ENCODE measurements at regions not wholly inside any gene's neighbourhood (a gene's known extent, or its start where the extent isn't known, plus 50 kb on each side); places are given as distances from the start of the nearest gene placed in this dataset.

DNA sequence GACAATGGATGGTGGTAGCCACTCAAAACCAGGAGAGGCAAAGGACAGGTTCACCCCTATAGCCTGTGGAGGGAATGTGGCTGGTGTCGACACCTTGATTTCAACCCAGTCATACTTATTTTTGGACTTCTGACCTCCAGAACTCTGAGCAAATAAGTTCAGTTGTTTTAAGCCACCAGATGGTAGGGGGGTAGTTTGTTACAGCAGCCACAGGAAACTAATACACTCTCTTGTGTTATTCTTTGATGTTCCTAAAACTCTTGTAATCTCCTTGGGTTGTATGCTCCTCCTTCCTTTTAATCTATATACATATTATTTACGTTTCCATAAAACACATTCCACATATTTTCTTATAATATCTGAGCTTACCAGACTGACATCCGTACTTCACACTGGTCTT lies 65.9 kb downstream of the ZBTB18 start:
- Histone ChIP-seq H2AFZ (replicated peaks) (no peak overlapping the region), H3K27me3 (no peaks in the 10 kb centered on the region), H3K9ac (no peak overlapping the region), H3K79me2 (ENCODE audit: low read depth) (no peaks in the 10 kb centered on the region), H4K20me1 (ENCODE audit: low read depth) (no peaks in the 10 kb centered on the region), H3K36me3 (no peaks in the 10 kb centered on the region), H3K4me2 (no peak overlapping the region), H3F3A (ENCODE audit: low read depth) (no peaks in the 10 kb centered on the region), H3K4me1 (no peaks in the 10 kb centered on the region), H3K4me3 (no peak overlapping the region), H3K9me3 (ENCODE audit: low read depth) (no peaks in the 10 kb centered on the region), H3K27ac (no peak overlapping the region)
- no peak overlapping the region for H3K4me3 Mint-ChIP-seq
- H3K4me1 Mint-ChIP-seq: peaks cover 32% of the 10 kb centered on the region
- H3K27me3 Mint-ChIP-seq (ENCODE audit: insufficient read depth, low read depth): peaks cover 3% of the 10 kb centered on the region
- TF ChIP-seq, protein P1, sequence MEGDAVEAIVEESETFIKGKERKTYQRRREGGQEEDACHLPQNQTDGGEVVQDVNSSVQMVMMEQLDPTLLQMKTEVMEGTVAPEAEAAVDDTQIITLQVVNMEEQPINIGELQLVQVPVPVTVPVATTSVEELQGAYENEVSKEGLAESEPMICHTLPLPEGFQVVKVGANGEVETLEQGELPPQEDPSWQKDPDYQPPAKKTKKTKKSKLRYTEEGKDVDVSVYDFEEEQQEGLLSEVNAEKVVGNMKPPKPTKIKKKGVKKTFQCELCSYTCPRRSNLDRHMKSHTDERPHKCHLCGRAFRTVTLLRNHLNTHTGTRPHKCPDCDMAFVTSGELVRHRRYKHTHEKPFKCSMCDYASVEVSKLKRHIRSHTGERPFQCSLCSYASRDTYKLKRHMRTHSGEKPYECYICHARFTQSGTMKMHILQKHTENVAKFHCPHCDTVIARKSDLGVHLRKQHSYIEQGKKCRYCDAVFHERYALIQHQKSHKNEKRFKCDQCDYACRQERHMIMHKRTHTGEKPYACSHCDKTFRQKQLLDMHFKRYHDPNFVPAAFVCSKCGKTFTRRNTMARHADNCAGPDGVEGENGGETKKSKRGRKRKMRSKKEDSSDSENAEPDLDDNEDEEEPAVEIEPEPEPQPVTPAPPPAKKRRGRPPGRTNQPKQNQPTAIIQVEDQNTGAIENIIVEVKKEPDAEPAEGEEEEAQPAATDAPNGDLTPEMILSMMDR (IDR thresholded peaks at IDR 0.05): no peak
- TF ChIP-seq EZH2phosphoT487 (IDR thresholded peaks at IDR 0.05): no peak
- TF ChIP-seq EZH2 (IDR thresholded peaks at IDR 0.05): no peak
- no peak overlapping the region for H3K27ac Mint-ChIP-seq
- no peak for DNase-seq (ENCODE audit: low spot score)
- no peaks in the 10 kb centered on the region for H3K36me3 Mint-ChIP-seq
- H3K9me3 Mint-ChIP-seq: peaks cover 3% of the 10 kb centered on the region

DNA sequence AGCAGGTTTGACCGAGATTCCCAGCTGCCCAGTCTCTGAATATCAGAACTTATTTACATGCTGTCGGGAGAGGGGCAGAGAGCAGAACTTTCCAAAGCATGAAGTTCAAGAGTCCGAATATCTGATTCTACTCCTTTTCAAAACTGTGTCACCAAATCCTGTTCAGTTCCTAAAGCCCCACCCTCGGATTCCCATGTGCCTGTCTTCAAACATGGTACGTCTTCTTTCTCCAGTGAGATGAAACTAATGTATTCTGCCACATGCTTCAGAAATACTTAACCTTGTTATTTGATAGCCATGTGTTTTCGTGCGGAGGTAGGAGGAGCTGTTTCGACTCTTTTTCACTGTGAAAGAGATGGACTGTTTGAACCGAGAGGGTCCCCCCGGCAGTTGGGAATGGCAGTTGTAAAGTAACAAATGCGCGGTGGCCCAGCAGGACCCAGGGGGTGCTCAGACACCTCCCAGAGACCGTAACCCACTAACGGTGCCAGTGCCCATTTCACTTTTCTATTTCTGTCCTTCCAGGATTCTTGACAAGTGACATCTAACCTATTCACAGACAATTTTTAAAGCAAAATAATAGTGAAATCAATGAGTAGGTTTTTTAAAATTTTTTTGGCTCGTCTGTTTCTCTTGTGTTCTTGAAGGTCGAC lies 67.2 kb downstream of the ZBTB18 start:
- peaks cover 3% of the 10 kb centered on the region for H3K9me3 Mint-ChIP-seq

DNA sequence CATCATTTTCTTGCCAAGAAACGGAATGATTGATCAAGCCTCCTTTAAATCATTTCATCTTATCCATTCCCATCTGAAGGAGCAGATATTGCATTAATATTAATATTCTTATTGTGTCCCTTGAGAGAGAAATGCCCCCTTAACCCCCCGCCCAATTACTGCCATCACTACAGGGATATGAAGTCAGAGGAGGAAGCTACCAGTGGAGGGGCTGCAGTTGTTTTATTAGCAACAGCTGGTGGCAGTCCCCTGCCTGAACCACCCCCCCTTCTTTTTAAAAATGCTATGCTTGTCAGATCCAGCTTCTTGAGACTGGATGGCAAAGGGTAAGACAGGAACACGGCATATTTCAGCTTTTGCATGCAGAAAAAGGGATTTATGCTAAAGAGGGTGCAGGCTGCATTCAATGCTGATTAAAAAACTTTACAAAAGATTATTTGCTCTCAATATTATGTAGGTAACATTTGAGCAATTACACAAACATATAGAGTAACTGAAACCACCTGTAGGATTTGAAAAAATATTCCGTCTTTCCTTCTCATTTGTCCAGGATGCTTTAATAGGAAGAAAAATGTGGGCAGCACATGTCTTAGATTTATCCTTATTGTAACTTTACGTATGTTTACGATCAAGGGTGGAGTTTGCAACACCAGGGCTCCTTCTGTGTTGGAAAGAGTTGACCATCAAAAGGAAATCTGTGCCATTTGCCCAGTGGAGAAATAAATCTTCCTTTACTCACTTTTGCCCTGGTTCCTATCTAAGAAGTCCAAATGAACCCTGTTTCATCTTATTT lies 77.7 kb downstream of the ZBTB18 start:
- peaks cover 11% of the 10 kb centered on the region for H3K4me1 Mint-ChIP-seq
- no peak overlapping the region for H3K9ac ChIP-seq
- H3K4me3 ChIP-seq: no peak overlapping the region
- no peak for DNase-seq (ENCODE audit: low spot score)
- no peak overlapping the region for H2AFZ ChIP-seq (replicated peaks)
- TF ChIP-seq EZH2 (IDR thresholded peaks at IDR 0.05): no peak
- peaks cover 3% of the 10 kb centered on the region for H3K27me3 Mint-ChIP-seq (ENCODE audit: insufficient read depth, low read depth)
- H3K27me3 ChIP-seq: no peaks in the 10 kb centered on the region
- no peaks in the 10 kb centered on the region for H3K9me3 ChIP-seq (ENCODE audit: low read depth)
- peaks cover 6% of the 10 kb centered on the region for H3K9me3 Mint-ChIP-seq
- H3K36me3 Mint-ChIP-seq: no peaks in the 10 kb centered on the region
- no peak overlapping the region for H3K27ac ChIP-seq
- H3K4me3 Mint-ChIP-seq: no peak overlapping the region
- no peaks in the 10 kb centered on the region for H3K36me3 ChIP-seq
- no peaks in the 10 kb centered on the region for H3K79me2 ChIP-seq (ENCODE audit: low read depth)
- H4K20me1 ChIP-seq (ENCODE audit: low read depth): no peaks in the 10 kb centered on the region
- no peak overlapping the region for H3K4me2 ChIP-seq
- no peak overlapping the region for H3K27ac Mint-ChIP-seq
- H3F3A ChIP-seq (ENCODE audit: low read depth): no peaks in the 10 kb centered on the region
- peaks cover 6% of the 10 kb centered on the region for H3K4me1 ChIP-seq

More for the DNA sequence above, 67.2 kb downstream of the ZBTB18 start:
- DNase-seq (ENCODE audit: low spot score): no peak
- no peaks in the 10 kb centered on the region for H4K20me1 ChIP-seq (ENCODE audit: low read depth)
- TF ChIP-seq, protein P1 (IDR thresholded peaks at IDR 0.05): no peak
- TF ChIP-seq EZH2phosphoT487 (IDR thresholded peaks at IDR 0.05): no peak
- TF ChIP-seq EZH2 (IDR thresholded peaks at IDR 0.05): no peak
- H3K27me3 ChIP-seq: no peaks in the 10 kb centered on the region
- no peaks in the 10 kb centered on the region for H3K4me1 ChIP-seq
- H3K79me2 ChIP-seq (ENCODE audit: low read depth): no peaks in the 10 kb centered on the region
- Mint-ChIP-seq H3K4me3 (peak overlapping the region; percentile 57), H3K27me3 (ENCODE audit: insufficient read depth, low read depth) (peaks cover 3% of the 10 kb centered on the region), H3K36me3 (no peaks in the 10 kb centered on the region), H3K4me1 (peaks cover 32% of the 10 kb centered on the region), H3K27ac (no peak overlapping the region)
- no peaks in the 10 kb centered on the region for H3F3A ChIP-seq (ENCODE audit: low read depth)
- no peak overlapping the region for H3K27ac ChIP-seq
- H3K9me3 ChIP-seq (ENCODE audit: low read depth): no peaks in the 10 kb centered on the region
- H3K9ac ChIP-seq: no peak overlapping the region
- H2AFZ ChIP-seq (replicated peaks): no peak overlapping the region
- H3K4me3 ChIP-seq: no peak overlapping the region
- no peak overlapping the region for H3K4me2 ChIP-seq
- H3K36me3 ChIP-seq: no peaks in the 10 kb centered on the region

DNA sequence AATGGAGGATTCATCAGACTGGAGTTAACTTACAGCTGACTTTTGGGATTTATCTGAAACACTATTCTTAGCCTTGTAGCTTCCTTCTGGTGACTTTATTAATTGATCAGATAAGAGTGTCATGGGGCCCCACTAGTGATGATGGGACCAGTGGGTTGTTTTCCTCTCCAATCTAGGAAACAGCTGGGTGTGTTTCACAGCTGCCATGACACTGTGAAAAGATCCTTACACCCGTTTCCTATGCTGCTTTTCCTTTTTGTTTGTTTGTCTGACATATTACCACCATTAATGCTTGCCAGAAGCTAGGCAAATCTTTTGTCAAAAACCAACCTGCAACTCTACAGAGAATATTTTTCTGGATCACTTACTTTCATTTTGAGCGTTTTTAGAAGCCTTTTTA lies 86.2 kb downstream of the ZBTB18 start:
- no peaks in the 10 kb centered on the region for H3K79me2 ChIP-seq (ENCODE audit: low read depth)
- TF ChIP-seq EZH2phosphoT487 (IDR thresholded peaks at IDR 0.05) (no peak), EZH2 (IDR thresholded peaks at IDR 0.05) (no peak)
- TF ChIP-seq, protein P1 (IDR thresholded peaks at IDR 0.05): no peak
- H3K9ac ChIP-seq: no peak overlapping the region
- H2AFZ ChIP-seq (replicated peaks): no peak overlapping the region
- Mint-ChIP-seq H3K4me3 (no peak overlapping the region), H3K9me3 (no peaks in the 10 kb centered on the region), H3K27me3 (ENCODE audit: insufficient read depth, low read depth) (no peaks in the 10 kb centered on the region), H3K4me1 (peaks cover 18% of the 10 kb centered on the region), H3K36me3 (no peaks in the 10 kb centered on the region), H3K27ac (no peak overlapping the region)
- no peaks in the 10 kb centered on the region for H4K20me1 ChIP-seq (ENCODE audit: low read depth)
- no peak overlapping the region for H3K27ac ChIP-seq
- no peaks in the 10 kb centered on the region for H3K27me3 ChIP-seq
- H3K4me1 ChIP-seq: no peaks in the 10 kb centered on the region
- H3K9me3 ChIP-seq (ENCODE audit: low read depth): no peaks in the 10 kb centered on the region
- no peak overlapping the region for H3K4me2 ChIP-seq
- H3F3A ChIP-seq (ENCODE audit: low read depth): no peaks in the 10 kb centered on the region
- no peak for DNase-seq (ENCODE audit: low spot score)
- H3K36me3 ChIP-seq: no peaks in the 10 kb centered on the region
- no peak overlapping the region for H3K4me3 ChIP-seq

Data from neural progenitor cell (in vitro differentiated cells).